Hepatocyte (in vitro differentiated cells): ENCODE measurements at regions not wholly inside any gene's neighbourhood (a gene's known extent, or its start where the extent isn't known, plus 50 kb on each side); places are given as distances from the start of the nearest gene placed in this dataset.

Experiments used
- CTCF ChIP-seq: fragments of 200-600 bp; sonication (generic); IDR thresholded peaks from 2 replicates; pipeline ENCODE4 v1.5.1; 2016; ENCODE audit warnings: antibody characterized with exemption, mild to moderate bottlenecking; ENCODE audit not compliant: poor library complexity
- EZH2phosphoT487 ChIP-seq: fragments of 200-600 bp; sonication (generic); IDR thresholded peaks from one replicate; pipeline ENCODE4 v1.6.1; 2018; ENCODE audit warnings: antibody characterized with exemption, mild to moderate bottlenecking, low read depth, moderate library complexity; ENCODE audit not compliant: unreplicated experiment, severe bottlenecking

DNA sequence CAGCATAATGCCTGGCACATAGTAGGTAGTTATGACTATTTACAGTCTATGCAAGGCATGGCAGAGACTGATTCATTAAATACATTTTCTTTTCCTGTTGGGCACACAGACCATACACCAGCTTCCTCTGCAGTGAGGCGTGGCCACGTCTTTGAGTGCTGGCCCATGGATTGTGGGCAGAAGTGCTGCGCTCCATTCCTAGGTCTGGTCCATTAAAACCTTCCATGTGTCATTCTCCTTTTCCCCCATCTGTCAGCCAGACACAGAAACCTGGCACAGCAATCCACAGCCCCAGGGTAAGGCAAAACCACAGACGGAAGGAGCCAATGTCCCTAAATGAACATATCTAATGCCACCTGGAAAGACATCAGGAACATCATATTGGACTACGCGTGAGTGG is 141.9 kb downstream of the TTC32 start:
- no peak for TF ChIP-seq CTCF
- TF ChIP-seq EZH2phosphoT487 = no peak
